ENCODE measurements at regions not wholly inside any gene's neighbourhood (a gene's known extent, or its start where the extent isn't known, plus 50 kb on each side); places are given as distances from the start of the nearest gene placed in this dataset.

DNA sequence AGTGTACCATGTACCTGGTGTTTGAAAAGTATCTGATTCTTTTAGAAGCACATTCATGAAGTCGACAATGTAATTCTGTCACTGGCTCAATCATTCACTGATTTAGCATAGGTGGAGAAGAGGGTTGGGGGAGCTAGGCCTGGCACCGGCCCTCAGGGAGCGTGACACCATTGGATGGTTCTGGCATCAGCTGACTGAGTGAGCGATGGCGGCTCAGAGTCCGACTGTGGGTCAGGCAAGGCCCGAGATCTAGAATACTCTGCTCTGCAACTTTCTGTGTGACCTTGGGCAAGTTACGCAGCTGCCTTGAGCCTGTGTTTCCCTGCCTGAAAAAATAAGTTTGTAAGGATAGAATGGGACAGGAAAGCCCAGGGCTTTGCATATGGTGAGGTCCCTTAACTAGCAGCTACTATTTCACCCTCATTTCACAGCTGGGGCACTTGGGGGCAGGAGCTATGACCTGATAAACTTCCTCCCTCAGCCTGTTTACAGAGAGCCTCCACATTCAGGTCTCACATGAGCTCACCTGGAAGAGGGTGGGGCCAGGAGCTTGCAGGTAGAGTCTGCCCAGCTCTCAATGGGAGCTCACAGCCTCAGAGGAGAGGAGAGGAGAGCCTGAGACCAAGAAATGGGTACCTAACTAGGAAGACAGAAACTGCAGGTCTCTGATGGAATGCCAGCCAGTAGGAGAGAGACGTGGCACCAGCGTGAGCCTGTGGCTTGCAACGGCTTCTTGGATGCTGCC is 153.7 kb upstream of the TLE3 start:
- Mint-ChIP-seq H3K4me1 (ENCODE audit: low read depth) (peaks cover 2% of the 10 kb centered on the region), H3K9me3 (no peaks in the 10 kb centered on the region), H3K36me3 (ENCODE audit: low read depth) (no peaks in the 10 kb centered on the region), H3K27ac (no peak overlapping the region), H3K4me3 (no peak overlapping the region), H3K27me3 (ENCODE audit: insufficient read depth) (peaks cover 41% of the 10 kb centered on the region)
- DNase-seq = no peak
- TF ChIP-seq, protein P1, sequence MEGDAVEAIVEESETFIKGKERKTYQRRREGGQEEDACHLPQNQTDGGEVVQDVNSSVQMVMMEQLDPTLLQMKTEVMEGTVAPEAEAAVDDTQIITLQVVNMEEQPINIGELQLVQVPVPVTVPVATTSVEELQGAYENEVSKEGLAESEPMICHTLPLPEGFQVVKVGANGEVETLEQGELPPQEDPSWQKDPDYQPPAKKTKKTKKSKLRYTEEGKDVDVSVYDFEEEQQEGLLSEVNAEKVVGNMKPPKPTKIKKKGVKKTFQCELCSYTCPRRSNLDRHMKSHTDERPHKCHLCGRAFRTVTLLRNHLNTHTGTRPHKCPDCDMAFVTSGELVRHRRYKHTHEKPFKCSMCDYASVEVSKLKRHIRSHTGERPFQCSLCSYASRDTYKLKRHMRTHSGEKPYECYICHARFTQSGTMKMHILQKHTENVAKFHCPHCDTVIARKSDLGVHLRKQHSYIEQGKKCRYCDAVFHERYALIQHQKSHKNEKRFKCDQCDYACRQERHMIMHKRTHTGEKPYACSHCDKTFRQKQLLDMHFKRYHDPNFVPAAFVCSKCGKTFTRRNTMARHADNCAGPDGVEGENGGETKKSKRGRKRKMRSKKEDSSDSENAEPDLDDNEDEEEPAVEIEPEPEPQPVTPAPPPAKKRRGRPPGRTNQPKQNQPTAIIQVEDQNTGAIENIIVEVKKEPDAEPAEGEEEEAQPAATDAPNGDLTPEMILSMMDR (IDR thresholded peaks at IDR 0.05) = no peak

DNA sequence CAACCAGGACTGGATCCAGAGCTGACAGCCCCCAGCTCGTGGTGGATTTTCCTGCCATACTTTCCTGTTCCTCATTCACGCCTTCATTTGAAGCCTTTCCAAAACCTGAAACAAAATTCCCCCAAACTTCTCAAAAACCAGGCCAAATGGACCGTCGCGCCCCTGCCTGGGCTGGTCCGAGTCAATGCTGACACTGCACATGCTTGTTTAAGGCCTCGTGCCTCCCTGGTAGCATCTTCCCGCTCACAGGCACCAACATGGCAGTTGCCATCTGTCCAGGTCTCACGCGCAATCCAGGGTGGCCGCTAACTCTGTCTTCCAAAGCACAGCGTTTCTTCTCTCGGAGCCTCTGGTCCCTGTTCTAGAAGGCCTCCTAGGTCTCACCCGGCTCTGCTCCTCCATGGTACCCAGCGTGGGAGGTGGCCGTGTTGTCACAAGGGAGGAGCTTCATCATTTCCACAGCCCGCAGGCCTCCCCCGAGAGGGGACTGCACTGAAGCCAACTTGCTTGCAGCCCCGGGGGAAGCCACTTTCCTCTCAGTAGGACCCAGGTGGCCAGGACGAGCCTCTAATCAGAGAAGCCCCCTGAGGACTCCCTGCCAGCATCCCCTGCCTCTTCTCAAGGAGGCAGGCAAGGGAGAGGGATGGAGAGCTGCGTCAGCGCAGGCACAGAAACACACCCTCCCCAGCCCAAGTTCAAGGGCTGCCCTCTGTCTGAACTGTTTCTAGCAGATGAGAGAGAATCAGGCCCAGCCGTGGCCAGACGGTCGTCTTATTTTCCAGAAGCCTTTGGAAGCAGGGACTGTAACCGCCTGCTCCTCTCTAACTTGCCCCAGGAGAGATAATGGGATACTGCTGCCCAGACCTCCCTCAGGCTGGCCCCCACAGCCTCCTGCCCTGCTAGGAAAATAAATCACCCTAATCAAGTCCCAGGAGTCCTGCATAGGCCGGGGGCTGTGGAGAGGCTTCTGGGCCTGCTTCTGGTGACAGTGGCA is 152.8 kb upstream of the TLE3 start:
- H3K4me1 Mint-ChIP-seq (ENCODE audit: low read depth) = peaks cover 11% of the 10 kb centered on the region

DNA sequence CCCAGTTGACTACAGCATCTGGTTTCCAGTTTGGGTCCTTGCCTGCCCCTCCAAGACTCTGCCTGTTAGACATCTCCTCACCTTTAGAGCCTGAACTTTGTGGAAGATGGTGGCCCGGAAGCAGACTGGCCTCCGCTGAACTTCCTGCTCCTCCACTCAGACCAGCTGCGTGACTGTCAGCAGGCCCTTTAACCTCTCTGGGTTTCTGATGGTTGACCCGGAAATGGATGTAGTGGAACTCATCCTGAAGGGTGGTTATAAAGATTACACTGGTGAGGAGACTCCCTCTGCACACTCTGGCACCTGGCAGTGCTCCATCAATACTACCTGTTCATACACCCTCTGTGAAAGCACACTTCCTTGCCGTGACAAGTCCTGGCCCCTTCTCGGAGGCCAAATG is 151.9 kb upstream of the TLE3 start:
- no peak for DNase-seq
- Mint-ChIP-seq H3K27ac (no peak overlapping the region), H3K4me1 (ENCODE audit: low read depth) (peaks cover 13% of the 10 kb centered on the region), H3K27me3 (ENCODE audit: insufficient read depth) (peaks cover 35% of the 10 kb centered on the region), H3K4me3 (no peak overlapping the region), H3K36me3 (ENCODE audit: low read depth) (no peaks in the 10 kb centered on the region), H3K9me3 (no peaks in the 10 kb centered on the region)
- TF ChIP-seq, protein P1 (IDR thresholded peaks at IDR 0.05) = no peak

More for the DNA sequence above, 152.8 kb upstream of the TLE3 start:
- Mint-ChIP-seq H3K9me3 (no peaks in the 10 kb centered on the region), H3K4me3 (no peak overlapping the region), H3K36me3 (ENCODE audit: low read depth) (no peaks in the 10 kb centered on the region), H3K27ac (no peak overlapping the region), H3K27me3 (ENCODE audit: insufficient read depth) (peaks cover 39% of the 10 kb centered on the region)
- TF ChIP-seq, protein P1 (IDR thresholded peaks at IDR 0.05) = no peak
- DNase-seq = no peak

DNA sequence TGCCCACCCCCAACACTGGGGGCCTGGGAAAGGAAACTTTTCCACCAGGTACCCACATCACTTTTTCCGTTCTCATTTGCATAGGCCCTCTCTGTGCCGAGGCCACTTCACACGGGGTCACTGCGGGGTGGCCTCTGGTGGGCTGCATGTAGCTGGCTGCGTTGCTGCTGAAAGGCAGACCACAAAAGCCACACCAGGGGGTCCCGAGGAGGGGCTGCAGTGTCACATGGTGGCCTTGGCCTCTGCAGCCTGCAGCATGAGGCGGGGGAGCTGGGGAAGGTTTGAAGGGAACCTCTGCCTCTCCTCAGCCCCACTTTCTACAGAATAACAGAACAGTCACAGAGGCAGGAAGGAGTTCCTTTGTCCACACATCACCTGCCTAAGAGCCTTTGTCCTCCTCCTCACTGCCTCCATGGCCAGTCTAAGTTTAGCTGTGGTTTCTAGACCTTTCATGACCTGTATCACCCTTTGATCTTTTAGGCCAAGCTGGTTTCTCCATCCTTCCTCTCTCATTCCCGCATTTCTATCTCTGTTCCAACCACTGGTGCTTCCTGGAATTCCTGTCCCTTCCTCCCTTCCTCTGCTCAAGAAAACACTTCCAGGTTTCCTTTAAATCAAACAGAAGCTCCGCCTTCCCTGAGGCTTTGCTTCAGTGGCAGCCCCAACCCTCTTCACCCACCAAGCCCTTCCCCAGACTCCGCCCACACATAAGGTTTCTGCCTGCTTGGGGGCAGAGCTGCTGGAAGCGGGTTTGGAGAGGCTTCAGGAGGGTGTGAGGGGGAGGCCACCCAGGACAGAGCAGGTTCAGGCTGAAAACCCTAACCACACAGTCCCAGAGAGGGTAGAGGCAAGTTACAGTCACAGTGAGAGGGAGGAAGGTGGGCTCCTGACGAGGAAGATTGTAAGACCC is 150.7 kb upstream of the TLE3 start:
- Mint-ChIP-seq H3K4me3 (no peak overlapping the region), H3K27me3 (ENCODE audit: insufficient read depth) (peaks cover 26% of the 10 kb centered on the region), H3K4me1 (ENCODE audit: low read depth) (peaks cover 13% of the 10 kb centered on the region), H3K9me3 (no peaks in the 10 kb centered on the region), H3K27ac (no peak overlapping the region), H3K36me3 (ENCODE audit: low read depth) (no peaks in the 10 kb centered on the region)
- DNase-seq = no peak
- TF ChIP-seq, protein P1 (IDR thresholded peaks at IDR 0.05) = no peak

DNA sequence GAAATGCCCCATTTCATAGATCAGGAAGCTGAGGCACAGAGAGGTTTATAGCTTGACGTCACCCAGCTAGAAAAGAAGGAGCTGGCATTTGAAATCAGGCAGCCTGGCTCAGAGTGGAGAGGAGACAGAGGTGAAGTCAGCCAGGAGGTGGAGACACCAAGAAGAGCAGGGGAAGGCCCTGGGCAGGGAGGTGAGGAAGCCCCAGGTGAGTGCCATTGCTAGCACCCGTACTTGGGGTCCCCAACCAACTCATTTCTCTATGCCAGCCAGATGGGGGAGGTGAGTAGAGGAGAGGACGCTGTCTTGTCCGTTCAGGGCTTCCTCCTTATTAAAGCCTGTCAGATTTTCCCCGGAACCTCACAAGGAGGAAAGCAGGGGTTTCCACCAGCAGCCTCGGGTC is 149.6 kb upstream of the TLE3 start:
- TF ChIP-seq, protein P1 (IDR thresholded peaks at IDR 0.05) = no peak
- Mint-ChIP-seq H3K4me3 (no peak overlapping the region), H3K36me3 (ENCODE audit: low read depth) (no peaks in the 10 kb centered on the region), H3K4me1 (ENCODE audit: low read depth) (peaks cover 13% of the 10 kb centered on the region), H3K27ac (no peak overlapping the region), H3K27me3 (ENCODE audit: insufficient read depth) (peaks cover 21% of the 10 kb centered on the region), H3K9me3 (no peaks in the 10 kb centered on the region)
- no peak for DNase-seq
